GM21619 (cell line): ENCODE measurements at regions not wholly inside any gene's neighbourhood (a gene's known extent, or its start where the extent isn't known, plus 50 kb on each side); places are given as distances from the start of the nearest gene placed in this dataset.
"Not testable (repeated sequence)": the region's sequence is repeated elsewhere in the genome, so short reads cannot be mapped to it uniquely, and the experiment has no call there.

Experiments used
- ATAC-seq: cut with Tn5 transposase; IDR thresholded peaks from one replicate; pipeline ENCODE4 v1.9.1; 2021; ENCODE audit not compliant: unreplicated experiment

GRCh38 chr16:5221831-5222230 lies 124.2 kb upstream of the EEF2KMT start:
- not testable (repeated sequence) for ATAC-seq

- ATAC-seq: no peak
Observed at GRCh38 chr16:5220705-5221104, 123.1 kb upstream of the EEF2KMT start.

- ATAC-seq: no peak
Observed at GRCh38 chr16:5216441-5217080, 119.0 kb upstream of the EEF2KMT start.

DNA sequence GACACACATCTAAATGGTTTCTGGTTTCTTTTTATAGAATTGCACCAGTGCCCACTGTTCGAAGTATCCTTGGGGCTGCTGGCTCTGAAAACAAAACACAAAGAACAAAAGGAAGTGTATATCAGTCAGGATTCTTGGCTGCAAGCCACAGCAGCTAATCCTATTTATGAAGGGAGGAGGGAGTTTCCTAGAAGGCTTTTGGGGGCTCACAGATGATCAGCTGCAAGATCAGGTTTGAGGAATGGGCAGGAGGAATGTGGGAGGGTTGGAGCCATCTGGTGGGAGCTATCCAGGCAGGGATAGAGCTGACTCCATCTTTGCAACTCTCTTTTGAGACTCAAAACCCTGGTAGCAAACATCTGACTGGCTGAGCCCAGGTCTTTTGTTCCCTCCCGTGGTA lies 118.3 kb upstream of the EEF2KMT start:
- no peak for ATAC-seq

- ATAC-seq: no peak
Observed at GRCh38 chr16:5214466-5214865, 116.9 kb upstream of the EEF2KMT start.

DNA sequence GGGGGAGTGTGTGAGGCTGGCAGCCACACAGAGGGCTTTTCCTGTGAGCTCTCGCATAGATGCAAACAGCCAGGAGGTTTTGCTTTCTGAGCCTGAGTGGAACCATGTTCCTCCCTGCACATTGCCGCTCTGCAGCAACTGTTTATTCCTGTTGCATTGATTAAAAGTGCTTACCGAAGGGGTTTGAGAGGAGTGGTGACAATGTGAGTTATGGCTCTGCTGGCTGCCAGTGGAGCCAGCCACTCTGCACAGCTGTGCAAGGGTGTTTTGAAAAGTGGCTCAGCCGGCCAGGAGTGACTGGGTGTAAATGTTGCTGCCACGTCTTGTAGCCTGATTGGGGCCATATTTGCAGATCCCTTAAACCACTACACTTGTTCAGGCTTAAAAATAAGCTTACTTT lies 114.9 kb upstream of the EEF2KMT start:
- not testable (repeated sequence) for ATAC-seq

DNA sequence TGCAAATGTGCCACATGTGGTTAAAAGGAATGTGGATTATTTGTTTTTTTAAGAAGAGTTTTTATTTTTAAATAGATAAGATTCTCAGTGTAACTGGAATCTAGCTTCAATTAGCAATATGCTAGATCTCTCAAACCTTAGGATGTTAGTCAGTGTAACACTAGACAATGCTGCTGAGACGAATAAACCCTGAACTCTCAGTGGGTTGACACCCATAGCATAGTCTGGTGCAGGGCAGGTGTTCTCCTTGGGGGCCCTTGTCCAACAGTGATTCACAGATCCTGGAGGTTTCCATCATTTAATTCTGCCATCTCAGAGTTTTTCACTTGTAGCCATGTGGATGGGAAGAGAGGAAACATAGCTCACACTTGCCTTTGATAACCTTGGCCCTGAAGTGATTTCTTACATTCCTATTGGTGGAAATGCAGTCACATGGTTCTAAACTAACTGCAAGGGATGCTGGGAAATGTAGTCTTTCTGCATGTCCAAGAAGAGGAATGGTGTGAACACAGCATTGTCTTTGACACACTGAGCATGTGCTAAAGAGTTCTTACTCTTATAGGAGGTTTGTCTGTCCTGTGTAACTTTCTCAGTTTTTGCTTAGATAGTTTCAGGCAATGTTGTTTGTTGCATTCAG lies 110.4 kb upstream of the EEF2KMT start:
- not testable (repeated sequence) for ATAC-seq

- no peak for ATAC-seq
Observed at GRCh38 chr16:5207001-5207523, 109.5 kb upstream of the EEF2KMT start.

GRCh38 chr16:5206331-5206990 lies 108.9 kb upstream of the EEF2KMT start:
- ATAC-seq: no peak

- ATAC-seq: no peak
Observed at GRCh38 chr16:5205361-5206040, 107.9 kb upstream of the EEF2KMT start.

GRCh38 chr16:5203675-5204074 lies 106.1 kb upstream of the EEF2KMT start:
- not testable (repeated sequence) for ATAC-seq

DNA sequence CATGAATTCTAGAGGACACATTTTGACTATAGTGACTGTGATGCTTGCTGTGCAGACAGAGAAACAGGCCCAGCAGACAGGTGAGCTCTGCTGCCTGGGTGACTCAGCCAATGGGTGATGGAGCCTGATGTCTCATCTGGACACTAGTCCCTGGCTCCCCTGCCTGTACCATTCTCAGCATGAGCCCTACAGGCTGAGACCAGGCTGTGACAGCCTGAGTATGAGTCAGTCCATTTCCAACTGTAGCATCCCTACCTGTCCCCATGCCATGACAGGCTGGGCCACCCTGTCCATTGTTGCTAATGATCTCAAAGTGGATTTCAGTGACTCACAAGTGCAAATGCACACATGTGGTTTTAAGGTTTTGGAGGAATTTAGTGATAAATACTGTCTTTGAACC lies 102.5 kb upstream of the EEF2KMT start:
- ATAC-seq: no peak

GRCh38 chr16:5196204-5196603 lies 98.6 kb upstream of the EEF2KMT start:
- ATAC-seq: no peak

GRCh38 chr16:5193861-5194260 lies 96.3 kb upstream of the EEF2KMT start:
- no peak for ATAC-seq

DNA sequence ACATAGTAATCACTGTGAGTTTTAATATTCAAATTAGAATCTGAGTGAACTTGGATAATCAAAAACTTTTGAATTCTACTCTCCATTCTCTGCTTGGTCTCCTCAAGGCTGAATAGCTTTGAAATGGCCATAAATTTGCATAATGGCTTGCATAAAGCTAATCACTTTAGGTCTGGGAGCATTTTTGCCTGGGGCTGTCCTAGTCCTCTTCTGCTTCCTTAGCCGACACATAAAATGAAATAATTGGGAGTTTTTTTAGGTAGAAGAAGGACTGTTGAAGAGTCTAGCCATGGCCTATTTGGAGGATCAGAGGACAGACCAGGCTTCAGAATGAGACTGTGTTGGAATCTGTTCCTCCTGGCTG lies 91.4 kb upstream of the EEF2KMT start:
- no peak for ATAC-seq

DNA sequence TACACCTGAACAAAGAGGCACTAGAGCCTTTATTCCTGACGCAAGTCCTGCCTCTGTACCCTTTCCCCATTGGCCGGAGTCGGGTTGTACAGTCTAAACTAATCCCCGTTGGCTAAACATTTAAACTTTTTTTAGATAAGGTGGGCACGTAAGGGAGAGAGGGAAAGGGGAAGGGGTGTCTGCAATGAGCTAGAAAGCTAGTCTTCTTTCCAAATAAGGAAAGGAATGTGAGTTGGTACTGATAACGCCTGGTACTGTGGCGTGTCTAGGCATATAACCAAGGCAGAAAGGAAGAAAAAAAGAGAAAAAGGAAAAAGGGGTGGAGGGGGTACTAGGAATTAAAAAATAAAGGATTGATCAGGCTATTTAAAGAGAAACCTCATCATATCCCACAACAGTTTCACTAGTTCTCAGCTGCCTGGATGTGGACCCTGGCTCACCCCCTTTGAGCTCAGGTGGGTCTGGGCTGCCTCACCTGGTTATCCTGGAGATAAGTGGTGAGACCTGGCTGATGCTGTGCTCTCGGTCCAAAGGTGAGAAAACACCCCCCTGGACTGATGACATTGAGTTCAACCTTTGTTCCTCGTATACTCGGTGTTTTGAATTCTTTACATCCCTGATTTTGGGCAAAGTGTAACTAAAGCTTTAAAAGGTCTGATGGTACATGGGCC lies 90.9 kb upstream of the EEF2KMT start:
- ATAC-seq: no peak

DNA sequence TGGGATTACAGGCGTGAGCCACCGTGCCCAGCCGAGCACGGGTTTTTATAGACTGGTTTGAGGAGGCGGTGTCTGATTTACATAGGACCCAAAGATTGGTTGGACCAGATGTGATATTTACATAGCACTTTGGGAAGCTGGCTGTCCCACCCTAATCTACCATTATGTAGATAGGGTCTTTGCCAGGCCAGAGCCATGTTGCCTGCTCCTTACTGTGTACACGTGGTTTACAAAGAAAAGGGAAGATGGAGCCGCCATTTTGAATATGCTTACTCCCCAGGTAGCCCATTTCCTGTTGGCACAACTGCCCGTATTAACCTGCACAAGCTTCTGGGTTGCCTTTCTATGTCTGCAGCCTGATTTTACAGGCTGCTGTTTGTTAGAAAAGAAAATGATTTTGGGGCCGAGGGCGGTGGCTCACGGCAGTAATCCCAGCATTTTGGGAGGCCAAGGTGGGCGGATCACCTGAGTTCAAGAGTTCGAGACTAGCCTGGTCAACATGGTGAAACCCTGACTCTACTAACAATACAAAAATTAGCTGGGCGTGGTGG lies 89.9 kb upstream of the EEF2KMT start:
- no peak for ATAC-seq

- no peak for ATAC-seq
Observed at GRCh38 chr16:5186381-5186903, 88.8 kb upstream of the EEF2KMT start.

DNA sequence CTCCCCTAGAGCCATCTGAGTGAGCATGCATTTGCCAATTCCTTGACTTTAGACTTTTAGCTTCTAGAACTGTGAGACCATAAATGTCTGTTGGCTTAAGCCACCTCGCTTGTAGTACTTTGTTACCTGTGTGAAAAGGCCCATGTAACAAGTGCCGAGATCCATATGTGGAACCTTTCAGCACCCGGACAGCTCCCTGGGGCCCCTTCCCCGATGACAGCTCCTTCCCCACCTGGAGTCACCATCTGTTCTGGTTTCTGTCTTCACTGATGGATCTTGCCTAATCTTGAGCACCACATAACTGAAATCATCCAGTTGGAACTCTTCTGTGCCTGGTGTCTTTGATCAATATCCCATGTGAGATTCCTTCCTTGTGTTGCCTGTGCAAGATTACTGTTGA lies 78.9 kb upstream of the EEF2KMT start:
- no peak for ATAC-seq

- no peak for ATAC-seq
Observed at GRCh38 chr16:5175266-5175665, 77.7 kb upstream of the EEF2KMT start.

GRCh38 chr16:5166486-5166885 lies 68.9 kb upstream of the EEF2KMT start:
- ATAC-seq: no peak
